ENCODE measurements at regions not wholly inside any gene's neighbourhood (a gene's known extent, or its start where the extent isn't known, plus 50 kb on each side); places are given as distances from the start of the nearest gene placed in this dataset.
"Not testable (repeated sequence)": the region's sequence is repeated elsewhere in the genome, so short reads cannot be mapped to it uniquely, and the experiment has no call there.

GRCh38 chr14:105675905-105676670, 149.7 kb downstream of the TMEM121 start:
- in situ Hi-C loops (cut with HindIII; ENCODE audit: low pct_ligation_motif_present, low sequenced_read_pairs); DNase-seq; H3K4me3 ChIP-seq (ENCODE audit: low read depth, low read length); H3K27me3 ChIP-seq (replicated peaks); H3K27ac ChIP-seq; H3K36me3 ChIP-seq (replicated peaks): not testable (repeated sequence)

GRCh38 chr14:105678057-105678456, 151.7 kb downstream of the TMEM121 start:
- H3K27ac ChIP-seq; H3K27me3 ChIP-seq (replicated peaks); H3K36me3 ChIP-seq (replicated peaks); in situ Hi-C loops (cut with HindIII; ENCODE audit: low pct_ligation_motif_present, low sequenced_read_pairs); H3K4me3 ChIP-seq (ENCODE audit: low read depth, low read length); DNase-seq: not testable (repeated sequence)

- in situ Hi-C loops (cut with HindIII; ENCODE audit: low pct_ligation_motif_present, low sequenced_read_pairs); H3K36me3 ChIP-seq (replicated peaks); DNase-seq: not testable (repeated sequence)
These were observed 152.9 kb downstream of the TMEM121 start for GRCh38 chr14:105678996-105679958.

GRCh38 chr14:105679959-105680735, 153.8 kb downstream of the TMEM121 start:
- DNase-seq; H3K4me3 ChIP-seq (ENCODE audit: low read depth, low read length); H3K27me3 ChIP-seq (replicated peaks); in situ Hi-C loops (cut with HindIII; ENCODE audit: low pct_ligation_motif_present, low sequenced_read_pairs); H3K36me3 ChIP-seq (replicated peaks); H3K27ac ChIP-seq: not testable (repeated sequence)

More at GRCh38 chr14:105678996-105679958, 152.9 kb downstream of the TMEM121 start:
- not testable (repeated sequence) for H3K27me3 ChIP-seq (replicated peaks); H3K27ac ChIP-seq; H3K4me3 ChIP-seq (ENCODE audit: low read depth, low read length)

- H3K36me3 ChIP-seq (replicated peaks); in situ Hi-C loops (cut with HindIII; ENCODE audit: low pct_ligation_motif_present, low sequenced_read_pairs); H3K4me3 ChIP-seq (ENCODE audit: low read depth, low read length); DNase-seq; H3K27ac ChIP-seq; H3K27me3 ChIP-seq (replicated peaks): not testable (repeated sequence)
These were observed 154.3 kb downstream of the TMEM121 start for GRCh38 chr14:105680736-105681098.

GRCh38 chr14:105681606-105682185, 155.3 kb downstream of the TMEM121 start:
- H3K27ac ChIP-seq; DNase-seq; H3K4me3 ChIP-seq (ENCODE audit: low read depth, low read length); H3K36me3 ChIP-seq (replicated peaks); H3K27me3 ChIP-seq (replicated peaks); in situ Hi-C loops (cut with HindIII; ENCODE audit: low pct_ligation_motif_present, low sequenced_read_pairs): not testable (repeated sequence)

- in situ Hi-C loops (cut with HindIII; ENCODE audit: low pct_ligation_motif_present, low sequenced_read_pairs); H3K27ac ChIP-seq; H3K4me3 ChIP-seq (ENCODE audit: low read depth, low read length); H3K36me3 ChIP-seq (replicated peaks); H3K27me3 ChIP-seq (replicated peaks); DNase-seq: not testable (repeated sequence)
These were observed 156.1 kb downstream of the TMEM121 start for GRCh38 chr14:105682442-105682841.

GRCh38 chr14:105682956-105683570, 156.7 kb downstream of the TMEM121 start:
- Histone ChIP-seq H3K36me3 (replicated peaks) (no peaks in the 10 kb centered on the region), H3K4me3 (ENCODE audit: low read depth, low read length) (no peak overlapping the region), H3K27me3 (replicated peaks) (no peaks in the 10 kb centered on the region), H3K27ac (no peak overlapping the region)
- no peak for DNase-seq
- in situ Hi-C loops (cut with HindIII; ENCODE audit: low pct_ligation_motif_present, low sequenced_read_pairs), result no loop called here
- TF ChIP-seq CTCF (IDR thresholded peaks at IDR 0.05; ENCODE audit: low read depth, low read length, missing control alignments), result no peak

- H3K27me3 ChIP-seq (replicated peaks); H3K27ac ChIP-seq; in situ Hi-C loops (cut with HindIII; ENCODE audit: low pct_ligation_motif_present, low sequenced_read_pairs); H3K4me3 ChIP-seq (ENCODE audit: low read depth, low read length); DNase-seq; H3K36me3 ChIP-seq (replicated peaks): not testable (repeated sequence)
These were observed 157.7 kb downstream of the TMEM121 start for GRCh38 chr14:105684056-105684455.

GRCh38 chr14:105684597-105684996, 158.2 kb downstream of the TMEM121 start:
- H3K36me3 ChIP-seq (replicated peaks); DNase-seq; H3K27me3 ChIP-seq (replicated peaks); H3K27ac ChIP-seq; in situ Hi-C loops (cut with HindIII; ENCODE audit: low pct_ligation_motif_present, low sequenced_read_pairs); H3K4me3 ChIP-seq (ENCODE audit: low read depth, low read length): not testable (repeated sequence)

All from brain microvascular endothelial cell (primary cell).